ENCODE measurements at regions not wholly inside any gene's neighbourhood (a gene's known extent, or its start where the extent isn't known, plus 50 kb on each side); places are given as distances from the start of the nearest gene placed in this dataset.
"Not testable (repeated sequence)": the region's sequence is repeated elsewhere in the genome, so short reads cannot be mapped to it uniquely, and the experiment has no call there.

- Mint-ChIP-seq H3K36me3 (ENCODE audit: low read depth) (no peaks in the 10 kb centered on the region), H3K4me3 (no peak overlapping the region), H3K27ac (no peak overlapping the region), H3K27me3 (ENCODE audit: low read depth) (peaks cover 7% of the 10 kb centered on the region), H3K9me3 (peaks cover 18% of the 10 kb centered on the region), H3K4me1 (no peaks in the 10 kb centered on the region)
- no peak for TF ChIP-seq CTCF (IDR thresholded peaks at IDR 0.05; ENCODE audit: unreplicated experiment in 3 of 3)
Measured at GRCh38 chr2:239647052-239647819, 246.4 kb upstream of the HDAC4 start.

GRCh38 chr2:239646184-239646583 is 245.4 kb upstream of the HDAC4 start:
- H3K36me3 Mint-ChIP-seq (ENCODE audit: low read depth) = no peaks in the 10 kb centered on the region
- peaks cover 2% of the 10 kb centered on the region for H3K27me3 Mint-ChIP-seq (ENCODE audit: low read depth)
- no peak for TF ChIP-seq CTCF (IDR thresholded peaks at IDR 0.05; ENCODE audit: unreplicated experiment in 3 of 3)
- peaks cover 15% of the 10 kb centered on the region for H3K9me3 Mint-ChIP-seq
- H3K4me3 Mint-ChIP-seq = no peak overlapping the region
- H3K27ac Mint-ChIP-seq = no peak overlapping the region
- H3K4me1 Mint-ChIP-seq = no peaks in the 10 kb centered on the region

GRCh38 chr2:239644594-239644993 is 243.8 kb upstream of the HDAC4 start:
- H3K9me3 Mint-ChIP-seq; H3K4me3 Mint-ChIP-seq; H3K36me3 Mint-ChIP-seq (ENCODE audit: low read depth); H3K4me1 Mint-ChIP-seq; H3K27ac Mint-ChIP-seq; H3K27me3 Mint-ChIP-seq (ENCODE audit: low read depth): not testable (repeated sequence)

- no peak for TF ChIP-seq CTCF (IDR thresholded peaks at IDR 0.05; ENCODE audit: unreplicated experiment in 3 of 3)
- Mint-ChIP-seq H3K36me3 (ENCODE audit: low read depth) (no peaks in the 10 kb centered on the region), H3K27me3 (ENCODE audit: low read depth) (no peaks in the 10 kb centered on the region), H3K27ac (no peak overlapping the region), H3K9me3 (peaks cover 5% of the 10 kb centered on the region), H3K4me1 (no peaks in the 10 kb centered on the region), H3K4me3 (no peak overlapping the region)
Measured at GRCh38 chr2:239644011-239644410, 243.2 kb upstream of the HDAC4 start.

GRCh38 chr2:239642406-239643004 is 241.7 kb upstream of the HDAC4 start:
- Mint-ChIP-seq H3K9me3 (peaks cover 2% of the 10 kb centered on the region), H3K36me3 (ENCODE audit: low read depth) (no peaks in the 10 kb centered on the region), H3K4me3 (no peak overlapping the region), H3K27me3 (ENCODE audit: low read depth) (peaks cover 1% of the 10 kb centered on the region), H3K4me1 (no peaks in the 10 kb centered on the region), H3K27ac (no peak overlapping the region)
- TF ChIP-seq CTCF (IDR thresholded peaks at IDR 0.05; ENCODE audit: unreplicated experiment in 3 of 3) = no peak

GRCh38 chr2:239641904-239642303 is 241.1 kb upstream of the HDAC4 start:
- not testable (repeated sequence) for H3K27ac Mint-ChIP-seq; H3K4me1 Mint-ChIP-seq; H3K9me3 Mint-ChIP-seq; H3K27me3 Mint-ChIP-seq (ENCODE audit: low read depth); H3K4me3 Mint-ChIP-seq; H3K36me3 Mint-ChIP-seq (ENCODE audit: low read depth)

All from nephron (organoid).